HG03103 (cell line): ENCODE measurements at regions not wholly inside any gene's neighbourhood (a gene's known extent, or its start where the extent isn't known, plus 50 kb on each side); places are given as distances from the start of the nearest gene placed in this dataset.

Experiments
- ATAC-seq: cut with Tn5 transposase; IDR thresholded peaks from one replicate; pipeline ENCODE4 v1.9.1; 2021; ENCODE audit warnings: low read depth; ENCODE audit not compliant: unreplicated experiment

DNA sequence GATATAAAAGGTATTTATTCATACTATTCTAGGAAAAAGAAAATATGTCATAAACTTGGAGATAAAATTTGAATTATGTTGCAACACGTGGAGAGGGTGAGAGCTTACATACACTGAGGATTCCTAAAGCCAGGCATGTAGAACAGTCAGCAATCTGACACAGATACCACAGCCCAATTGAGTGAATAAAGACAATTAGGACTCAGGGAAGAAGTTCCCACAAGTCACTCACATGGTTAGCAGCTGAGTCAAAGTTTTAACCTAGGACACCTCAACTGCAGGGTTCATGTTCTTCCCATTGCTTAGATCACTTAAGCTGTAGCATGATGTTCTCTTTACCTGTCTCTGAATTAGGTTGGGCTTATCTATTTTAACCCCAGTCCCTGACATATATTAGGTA is 189.5 kb downstream of the CMPK2 start:
- ATAC-seq: no peak

DNA sequence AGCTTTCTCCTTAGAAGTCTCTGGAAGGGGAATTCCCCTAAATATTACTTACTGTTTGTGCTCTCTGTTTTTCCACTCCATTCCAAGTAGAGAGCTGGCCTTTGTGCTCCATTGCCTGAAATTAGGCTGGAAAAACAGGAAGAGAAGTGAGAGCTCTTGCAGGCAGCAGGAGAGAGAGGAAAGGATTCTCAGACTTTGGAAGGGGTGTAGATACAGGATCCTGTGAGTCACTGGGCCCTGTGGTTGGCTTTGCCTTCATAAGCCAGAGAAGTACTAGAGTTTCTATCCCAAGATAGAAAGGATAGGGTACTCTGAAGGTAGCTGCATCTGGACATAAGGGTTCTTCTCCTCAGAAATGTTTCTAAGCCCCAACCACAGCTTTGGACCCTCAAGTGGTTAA is 188.9 kb downstream of the CMPK2 start:
- no peak for ATAC-seq

DNA sequence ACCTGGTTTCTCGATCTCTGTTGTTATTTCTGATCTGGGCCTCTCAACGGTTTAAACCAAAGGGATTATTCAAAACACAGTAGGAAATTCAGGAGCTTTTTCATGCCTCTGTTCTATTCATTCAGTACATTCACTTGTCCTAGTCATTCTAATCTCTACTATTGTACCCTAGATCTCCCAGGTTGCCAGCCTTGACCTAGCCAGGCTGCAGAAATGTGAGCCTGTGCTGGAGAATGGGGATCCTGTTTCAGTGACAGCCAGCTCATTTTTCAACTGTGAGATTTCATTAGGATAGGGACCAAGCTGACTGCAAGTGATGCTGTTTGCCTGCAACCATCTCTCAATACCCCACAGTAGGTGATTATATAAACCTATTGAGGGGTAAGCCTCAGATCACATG is 186.2 kb downstream of the CMPK2 start:
- ATAC-seq: no peak

DNA sequence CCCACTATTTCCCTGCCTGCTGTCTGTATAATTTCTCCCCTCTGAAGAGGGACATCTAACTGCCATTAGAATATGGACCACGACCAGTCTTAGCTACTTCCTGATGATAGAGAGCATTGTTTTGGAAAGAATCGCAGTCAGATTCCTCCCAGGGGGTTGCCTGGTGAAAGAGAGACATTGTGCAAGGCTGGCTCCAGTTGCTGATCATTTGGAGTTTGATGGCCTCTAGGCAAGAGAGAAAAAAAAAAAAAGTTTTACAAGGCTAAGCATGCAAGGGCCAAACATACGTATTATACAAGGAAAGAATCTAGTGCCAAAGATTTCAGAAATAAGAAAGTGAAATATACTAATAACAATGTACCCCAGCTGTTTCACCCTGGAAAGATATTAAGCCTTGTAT is 182.2 kb downstream of the CMPK2 start:
- ATAC-seq: no peak

DNA sequence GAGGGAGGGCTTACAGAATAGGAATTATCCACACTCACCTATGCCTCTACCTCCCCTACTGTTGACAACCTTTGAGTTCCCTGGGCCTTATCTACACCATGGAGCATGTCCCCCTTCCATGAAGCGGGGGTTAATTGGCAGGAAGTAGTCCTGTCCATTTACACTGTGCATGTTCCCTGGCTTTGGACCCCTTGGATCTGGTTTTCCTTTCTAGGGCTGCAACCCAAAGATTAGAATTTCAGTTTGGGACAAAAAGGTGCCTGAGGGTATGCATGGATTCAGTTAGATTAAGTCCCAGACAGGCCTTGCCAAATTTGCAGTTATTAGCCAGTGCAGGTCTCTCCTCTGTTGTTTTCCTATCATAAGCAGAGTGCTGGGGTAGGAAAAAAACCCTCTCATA is 180.3 kb downstream of the CMPK2 start:
- no peak for ATAC-seq

DNA sequence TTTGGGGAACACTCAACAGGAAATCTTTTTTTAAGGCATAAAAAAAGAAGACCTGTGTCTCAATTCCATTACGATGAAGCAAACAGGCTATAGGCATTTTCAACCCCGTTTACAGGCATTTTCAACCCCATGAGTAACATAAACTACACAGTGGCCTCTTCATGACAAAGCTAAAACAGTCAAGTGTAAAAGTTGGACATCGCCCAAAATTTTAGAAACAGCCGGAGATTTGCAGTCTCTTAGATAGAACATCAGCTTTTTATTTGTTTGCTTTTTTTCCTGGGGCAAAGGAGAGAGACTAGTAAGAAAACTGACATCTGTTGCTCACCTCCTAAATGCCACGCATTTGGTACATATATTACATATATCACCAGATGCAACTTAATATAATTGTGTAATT is 173.7 kb downstream of the CMPK2 start:
- no peak for ATAC-seq

DNA sequence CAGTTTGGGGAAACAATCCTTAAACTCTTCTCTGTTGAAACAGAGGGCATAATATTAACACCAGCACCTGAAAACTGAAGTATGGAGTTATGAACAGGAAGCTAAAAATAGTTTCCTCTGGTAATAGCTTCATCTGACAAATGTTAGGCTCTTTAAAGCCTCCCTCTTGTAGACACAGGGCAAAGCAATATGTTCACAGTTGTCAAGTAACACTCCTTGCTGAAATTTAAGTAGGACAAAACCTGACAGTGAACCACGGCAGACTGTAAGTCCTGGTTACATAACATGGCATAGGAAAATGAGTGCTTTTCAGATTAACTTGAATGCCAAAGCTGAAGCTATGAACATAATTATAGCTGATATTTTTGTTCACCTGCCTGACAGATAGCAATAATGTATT is 172.9 kb downstream of the CMPK2 start:
- ATAC-seq: no peak

DNA sequence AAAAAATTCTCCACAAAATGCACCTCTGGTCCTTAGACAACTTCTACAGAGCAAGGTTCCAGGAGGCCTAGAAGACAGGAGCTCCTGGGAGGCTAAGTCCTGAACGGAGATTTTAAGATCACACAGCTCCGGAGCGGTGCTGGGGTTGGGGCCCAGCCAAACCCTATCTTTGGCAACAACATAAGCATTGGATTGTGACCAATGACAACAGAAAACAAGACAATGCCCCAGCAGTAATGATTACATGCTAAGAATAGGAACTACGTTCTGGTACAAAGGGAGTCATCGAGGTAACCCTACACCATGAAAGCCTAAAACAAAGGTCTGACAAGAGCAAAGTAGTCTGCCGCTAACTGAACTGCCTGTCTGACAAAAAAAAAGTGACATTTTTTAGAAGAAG is 171.2 kb downstream of the CMPK2 start:
- ATAC-seq: no peak

DNA sequence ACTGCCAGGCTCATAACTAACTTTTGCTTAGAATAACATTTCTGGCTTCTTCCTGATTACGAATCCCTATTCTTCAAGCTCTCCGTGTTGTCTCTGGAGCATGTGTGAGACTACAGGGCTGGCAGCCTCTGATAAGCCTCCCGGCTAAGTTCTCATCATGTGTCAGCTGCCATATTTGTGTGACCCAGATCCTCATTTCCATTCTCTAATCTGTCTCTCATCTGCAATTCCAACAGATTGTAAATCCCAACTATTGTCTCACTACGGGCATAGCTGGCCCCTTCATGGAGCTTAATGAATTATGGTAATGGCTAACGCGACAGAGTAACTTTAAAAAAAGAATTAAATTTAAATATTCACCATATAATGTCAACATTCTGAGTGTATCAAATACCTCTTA is 165.4 kb downstream of the CMPK2 start:
- ATAC-seq: no peak

DNA sequence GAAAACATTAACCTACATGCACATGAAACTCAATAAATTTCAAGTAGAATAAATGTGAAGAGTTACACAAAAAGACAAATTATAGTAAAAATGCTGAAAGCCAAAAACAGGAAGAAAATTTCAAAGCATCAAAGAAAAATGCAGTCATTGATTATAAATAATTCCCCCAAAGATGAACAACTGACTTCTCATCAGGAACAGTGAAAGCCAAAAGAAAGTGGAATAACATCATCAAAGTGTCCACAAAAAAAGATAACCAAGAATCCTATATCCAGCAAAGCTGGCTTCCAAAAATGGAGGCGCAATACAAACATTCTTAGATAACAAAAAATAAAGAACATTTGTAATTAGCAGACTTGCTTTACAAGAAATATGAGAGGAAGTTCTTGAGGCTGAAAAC is 161.6 kb downstream of the CMPK2 start:
- no peak for ATAC-seq

DNA sequence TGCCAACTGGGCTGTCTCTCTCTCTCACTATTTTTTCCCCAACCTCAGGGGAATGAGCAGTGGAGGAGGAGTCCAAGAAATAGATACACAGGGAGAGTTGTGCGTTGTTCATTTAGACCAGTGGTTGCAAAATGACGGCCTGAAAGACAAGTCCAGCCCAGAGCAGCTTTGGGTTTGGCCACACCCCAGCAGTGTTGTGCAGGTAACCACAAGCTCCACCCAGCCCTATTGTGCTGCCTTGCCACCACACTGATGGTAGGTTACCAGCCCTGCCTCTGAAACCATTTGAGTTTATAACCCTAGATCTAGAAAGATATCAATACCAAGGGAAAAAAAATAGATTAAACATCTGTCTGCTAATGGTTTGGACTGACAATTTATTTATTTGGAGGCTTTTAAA is 144.3 kb downstream of the CMPK2 start:
- ATAC-seq: no peak

DNA sequence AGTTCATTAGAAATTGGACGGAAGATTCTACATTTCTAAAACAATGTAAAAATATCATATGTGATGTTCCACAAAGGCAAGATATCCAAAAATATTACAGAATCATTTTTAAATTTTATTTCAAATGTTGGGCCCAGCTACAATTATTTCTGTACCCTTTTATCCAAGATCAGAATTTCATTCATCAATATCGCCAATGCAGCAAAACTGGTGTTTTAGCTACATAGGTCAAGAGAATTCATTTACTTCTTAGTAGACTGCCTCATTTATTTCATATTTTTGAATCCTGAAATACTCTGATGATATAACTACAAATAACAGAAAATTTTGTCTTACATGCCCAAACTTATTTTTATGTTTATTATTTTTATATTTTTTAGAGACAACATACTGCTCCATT is 143.1 kb downstream of the CMPK2 start:
- ATAC-seq: no peak

DNA sequence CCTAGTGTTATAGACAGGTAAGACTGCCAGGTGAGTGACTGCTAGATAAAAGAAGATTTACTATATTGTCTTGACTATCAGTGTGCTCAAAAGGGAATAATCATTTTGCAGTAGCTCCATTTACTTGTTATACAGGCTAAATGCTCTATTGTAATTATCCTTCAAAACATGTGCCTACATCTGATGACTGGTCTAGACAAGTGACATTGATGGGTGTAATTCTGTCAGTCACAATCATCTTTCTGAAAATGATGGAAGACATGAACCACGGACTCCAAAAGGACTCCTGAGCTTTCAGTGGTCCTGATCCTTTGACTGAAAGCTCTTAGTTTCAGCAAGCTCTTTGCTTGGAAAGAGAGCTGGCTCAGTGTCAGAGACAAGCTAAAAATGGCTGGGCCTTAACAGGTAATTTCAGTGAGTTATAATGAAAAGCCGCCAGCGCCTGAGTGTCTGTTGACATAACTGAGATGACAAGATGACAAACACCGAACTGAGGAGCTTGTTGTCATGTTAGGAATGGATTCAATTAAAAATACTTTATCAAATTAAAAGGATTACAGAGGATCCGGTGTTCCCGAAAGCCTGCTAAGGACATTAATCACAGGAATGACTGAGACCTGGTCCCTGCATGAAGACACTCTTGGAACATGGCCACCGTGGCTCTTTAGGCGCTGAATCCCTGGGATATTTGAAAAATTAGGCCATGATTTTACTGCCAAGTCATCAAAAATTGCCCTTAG is 141.7 kb downstream of the CMPK2 start:
- ATAC-seq: no peak

DNA sequence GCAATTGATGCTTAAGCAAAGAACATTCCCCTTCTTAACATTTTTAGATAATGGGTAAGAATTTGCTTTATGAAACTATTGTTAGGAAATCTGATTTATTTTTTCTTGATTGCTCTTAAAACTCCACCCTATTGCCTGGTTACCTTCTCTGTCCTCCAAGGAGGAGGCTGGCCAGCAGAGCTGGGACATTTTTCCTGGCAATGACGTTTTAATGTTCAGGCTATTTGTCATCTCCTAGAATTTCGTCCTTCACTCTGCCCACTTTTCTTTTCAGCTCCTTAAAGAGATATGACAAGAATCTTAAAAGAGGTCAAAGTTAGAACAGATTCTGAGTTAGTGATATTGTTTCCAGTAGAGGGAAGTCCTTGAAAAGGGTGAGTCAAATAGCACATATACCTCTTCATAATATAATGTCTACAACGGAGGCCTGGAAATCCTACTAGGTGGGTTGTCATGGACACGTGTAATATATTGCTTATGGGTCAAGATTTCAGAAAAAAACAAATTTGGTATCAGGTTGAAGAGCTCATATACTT is 141.0 kb downstream of the CMPK2 start:
- ATAC-seq: no peak

DNA sequence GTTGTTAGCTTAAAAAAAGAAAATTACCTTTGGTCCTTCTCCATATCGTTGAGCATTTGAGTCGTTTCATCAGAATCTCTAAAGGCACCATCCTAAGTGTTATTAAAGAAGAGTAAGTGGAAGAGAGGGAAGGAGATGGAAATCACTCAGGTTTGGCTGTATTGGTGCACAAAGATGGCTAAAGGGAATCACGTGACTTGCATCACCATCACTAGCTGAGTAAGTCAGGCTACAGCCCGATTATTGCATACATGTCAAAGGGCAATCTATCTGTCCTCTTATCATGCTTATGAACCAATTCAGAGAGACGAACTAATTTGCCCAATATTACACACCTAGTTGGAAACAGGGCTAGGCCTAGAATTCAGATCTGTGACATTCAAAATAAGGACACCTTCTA is 137.6 kb downstream of the CMPK2 start:
- no peak for ATAC-seq

DNA sequence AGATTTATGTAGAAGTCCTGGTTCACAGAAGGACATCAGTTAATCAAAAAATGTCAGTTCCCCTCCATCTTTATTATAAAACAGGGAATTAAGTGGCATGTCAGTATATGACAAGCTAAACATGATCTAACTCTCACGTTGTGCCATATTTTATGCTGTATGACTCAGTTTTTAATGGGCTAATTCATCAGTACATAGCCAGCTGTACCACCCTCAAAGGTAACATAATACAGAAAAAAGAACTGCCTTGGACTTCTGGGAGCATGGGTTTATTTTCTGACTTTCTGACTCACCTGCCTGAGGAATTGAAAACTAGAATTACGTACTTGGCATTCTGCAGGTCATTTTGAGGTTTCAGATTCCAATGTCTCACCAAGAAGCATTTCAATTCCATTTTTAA is 135.7 kb downstream of the CMPK2 start:
- no peak for ATAC-seq

DNA sequence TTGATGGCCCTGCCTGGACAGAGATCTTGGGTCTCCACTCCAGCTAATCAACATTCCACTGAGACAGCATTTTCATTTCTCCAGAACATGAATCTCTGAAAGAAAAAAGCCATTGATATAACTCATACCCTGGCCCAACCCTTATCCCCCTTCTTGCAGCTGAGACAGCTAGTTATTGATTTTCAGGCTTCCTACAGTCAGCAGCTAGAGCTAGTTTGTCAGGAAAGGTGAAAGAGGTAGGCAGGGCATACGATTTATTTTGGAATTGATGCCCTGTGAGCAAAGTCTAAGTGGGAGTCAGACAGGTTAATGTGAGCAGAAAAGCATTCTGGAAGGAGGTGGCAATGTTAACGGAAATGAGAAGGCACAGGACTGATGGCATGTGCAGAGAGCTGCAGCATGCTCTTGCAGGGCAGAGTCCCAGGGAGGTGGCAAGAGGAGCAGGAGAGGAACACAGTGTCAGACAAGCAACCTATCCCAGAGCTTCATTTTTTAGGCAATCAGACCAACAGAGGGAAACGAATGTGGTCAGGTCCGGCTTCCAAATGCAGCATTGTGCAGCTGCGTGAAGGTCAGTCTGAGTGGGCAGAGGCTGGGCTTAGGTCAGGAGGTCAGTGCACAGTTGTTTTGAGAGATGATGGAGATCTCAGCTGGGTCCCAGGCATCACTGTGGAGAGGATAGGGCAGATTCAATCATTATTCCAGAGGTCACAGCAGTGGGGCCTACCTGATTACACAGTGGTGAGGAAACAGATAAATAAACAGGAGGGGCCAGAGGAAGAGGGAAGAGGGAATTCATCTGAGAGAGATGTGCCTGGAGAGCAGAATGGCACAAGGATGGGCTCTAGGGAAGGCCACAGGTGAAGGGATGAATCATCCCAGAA is 134.8 kb downstream of the CMPK2 start:
- no peak for ATAC-seq

DNA sequence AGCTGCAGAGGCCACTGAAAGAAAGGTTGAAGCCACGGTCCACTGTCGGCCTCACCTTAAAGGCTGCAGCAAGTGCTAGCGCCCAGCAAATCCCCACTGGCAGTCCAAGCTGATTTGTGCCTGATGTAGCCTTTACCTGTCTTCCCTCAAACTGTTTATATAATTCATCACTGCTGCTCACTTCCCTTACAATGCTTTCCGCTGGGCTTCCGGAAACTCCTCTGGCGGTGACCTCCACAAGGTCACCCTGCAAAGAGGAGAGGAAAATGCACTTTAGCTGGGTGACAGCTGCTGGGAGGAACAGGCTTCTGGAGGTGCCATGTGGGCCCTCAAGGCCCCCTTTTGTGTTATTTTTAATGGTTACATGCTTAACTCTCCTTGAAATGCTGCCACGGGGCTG is 126.2 kb downstream of the CMPK2 start:
- no peak for ATAC-seq

DNA sequence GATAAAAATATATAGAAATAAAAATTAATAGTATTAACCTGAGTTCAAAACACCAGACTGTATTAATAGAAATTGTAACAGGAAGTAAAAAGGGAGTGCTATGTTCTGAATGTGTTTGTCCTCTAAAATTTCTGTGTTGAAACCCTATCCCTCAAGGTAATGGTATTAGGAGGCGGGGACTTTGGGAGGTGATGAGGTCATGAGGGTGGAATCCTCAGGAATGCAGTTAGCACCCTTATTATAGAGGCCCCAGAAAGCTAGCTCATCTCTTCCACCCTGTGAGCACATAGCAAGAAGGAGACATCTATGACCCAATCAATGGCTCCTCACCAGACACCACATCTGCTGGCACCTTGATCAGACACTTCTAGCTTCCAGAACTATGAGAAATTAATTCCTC is 124.5 kb downstream of the CMPK2 start:
- no peak for ATAC-seq

DNA sequence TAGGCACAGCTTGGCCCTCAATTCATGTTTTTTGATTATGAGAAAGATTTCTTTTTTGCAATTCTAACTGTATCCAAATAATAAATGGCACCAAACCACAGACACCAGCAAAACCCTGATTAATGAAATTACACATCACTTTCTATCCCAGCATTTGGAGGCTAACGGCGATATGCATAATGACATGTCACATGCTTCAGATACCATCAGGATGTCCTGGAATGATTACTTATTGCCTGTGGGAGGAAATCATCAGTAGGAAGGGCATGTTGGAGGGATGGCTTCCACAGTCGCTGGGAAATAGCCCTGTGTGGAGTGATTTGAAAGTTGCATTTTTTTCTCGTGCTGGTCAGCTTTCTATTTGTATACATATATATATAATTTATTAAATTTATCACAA is 121.7 kb downstream of the CMPK2 start:
- no peak for ATAC-seq

DNA sequence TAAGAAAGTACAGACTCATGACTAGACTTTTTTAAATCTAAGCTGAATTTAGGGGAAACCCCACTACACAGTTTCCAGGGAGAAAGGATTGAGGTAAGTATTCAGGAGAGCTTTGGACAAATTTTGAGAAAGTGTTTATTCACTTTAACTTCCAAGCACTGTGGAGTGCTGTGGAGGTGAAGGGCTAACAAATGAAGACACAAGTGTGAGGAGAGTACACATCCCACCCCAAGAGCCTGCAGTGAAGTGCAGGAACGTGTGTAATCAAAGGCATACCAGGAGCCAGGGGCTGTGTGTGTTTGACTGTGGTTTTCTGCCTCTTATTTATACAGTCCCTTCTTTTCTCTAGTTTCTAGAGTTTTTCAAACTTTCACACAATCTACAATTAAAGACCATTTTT is 118.3 kb downstream of the CMPK2 start:
- ATAC-seq: no peak
